ENCODE measurements at regions not wholly inside any gene's neighbourhood (a gene's known extent, or its start where the extent isn't known, plus 50 kb on each side); places are given as distances from the start of the nearest gene placed in this dataset.

DNA sequence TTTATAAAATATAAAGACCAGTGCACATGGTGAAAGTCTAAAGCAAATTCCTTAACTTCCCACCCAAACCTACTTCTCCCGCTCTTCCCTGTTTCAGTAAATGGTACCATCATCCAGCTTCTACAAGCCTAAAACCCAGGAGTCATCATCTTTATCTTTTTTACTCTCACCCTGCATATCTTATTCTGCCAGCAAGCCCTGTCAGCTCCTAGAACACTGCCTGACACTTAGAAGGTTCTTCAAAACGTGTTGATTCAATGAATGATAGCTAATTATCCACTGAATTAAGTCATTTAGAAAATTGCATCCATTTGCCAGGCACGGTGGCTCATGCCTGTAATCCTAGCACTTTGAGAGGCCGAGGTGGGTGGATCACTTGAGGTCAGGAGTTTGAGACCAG, 185.7 kb downstream of the TFAP2B start:
- no peak for TF ChIP-seq EZH2 (IDR thresholded peaks at IDR 0.05)
- no peak for TF ChIP-seq POLR2AphosphoS5 (IDR thresholded peaks at IDR 0.05; ENCODE audit: borderline replicate concordance, low read depth, low read length)
